ENCODE measurements at regions not wholly inside any gene's neighbourhood (a gene's known extent, or its start where the extent isn't known, plus 50 kb on each side); places are given as distances from the start of the nearest gene placed in this dataset.

- no peak for TF ChIP-seq CTCF (conservative IDR thresholded peaks at IDR 0.05; ENCODE audit: low read length)
- no peak for TF ChIP-seq EZH2phosphoT487 (IDR thresholded peaks at IDR 0.05; ENCODE audit: borderline replicate concordance, low read depth, low read length)
Measured at GRCh38 chr15:45855907-45856579, 221.2 kb downstream of the SQOR start.

All from OCI-LY7 (cell line).